A673 (cell line): ENCODE measurements at regions not wholly inside any gene's neighbourhood (a gene's known extent, or its start where the extent isn't known, plus 50 kb on each side); places are given as distances from the start of the nearest gene placed in this dataset.

Experiments
- BruUV-seq: library from RNA; stranded (reverse); fragments of 400-500 nt; replicated peaks from 2 replicates; lab custom pipeline; 2021; lab: Mats Ljungman, UMichigan
- CTCF ChIA-PET: fragments of 300-600 bp; sonication (Branson Sonifier 250); formaldehyde crosslinking; loops from one replicate; lab custom pipeline; 2022; ENCODE audit warnings: antibody characterized with exemption; lab: Charles Lee
- POLR2A ChIA-PET: fragments of 300-600 bp; sonication (Branson Sonifier 250); formaldehyde crosslinking; loops from one replicate; lab custom pipeline; 2022; ENCODE audit warnings: antibody characterized with exemption; ENCODE audit not compliant: low non-redundant PET; lab: Charles Lee
- DNase-seq: peaks from one replicate; pipeline ENCODE4 v3.0.0-alpha.2; 2015; ENCODE audit warnings: low spot score
- H3K27ac ChIP-seq: fragments of 200-600 bp; sonication (generic); 2 replicates; pipeline ENCODE4 v1.5.1; 2016; ENCODE audit warnings: mixed run types, low read depth, mild to moderate bottlenecking, mixed read lengths, antibody characterized with exemption, low read length; ENCODE audit not compliant: poor library complexity, severe bottlenecking
- H3K27me3 ChIP-seq: fragments of 200-600 bp; sonication (generic); replicated peaks from 2 replicates; pipeline ENCODE4 v1.6.1; 2017; ENCODE audit warnings: mixed run types, low read depth, mild to moderate bottlenecking, mixed read lengths, antibody characterized with exemption, low read length; ENCODE audit not compliant: insufficient read depth, poor library complexity
- H3K36me3 ChIP-seq: fragments of 200-600 bp; sonication (generic); 2 replicates; pipeline ENCODE4 v1.6.1; 2016; ENCODE audit warnings: mixed run types, mild to moderate bottlenecking, mixed read lengths, antibody characterized with exemption, low read length; ENCODE audit not compliant: insufficient read depth, poor library complexity, severe bottlenecking
- H3K4me1 ChIP-seq: fragments of 200-600 bp; sonication (generic); 2 replicates; pipeline ENCODE4 v1.6.1; 2017; ENCODE audit warnings: mixed run types, mild to moderate bottlenecking, mixed read lengths, antibody characterized with exemption, low read length; ENCODE audit not compliant: insufficient read depth, poor library complexity, severe bottlenecking
- H3K4me3 ChIP-seq: fragments of 200-600 bp; sonication (generic); 2 replicates; pipeline ENCODE4 v1.5.1; 2016; ENCODE audit warnings: low read depth, mixed run types, mild to moderate bottlenecking, mixed read lengths, low read length; ENCODE audit not compliant: poor library complexity, severe bottlenecking
- H3K9me3 ChIP-seq: fragments of 200-600 bp; sonication (generic); 2 replicates; pipeline ENCODE4 v1.6.1; 2016; ENCODE audit warnings: mixed run types, low read depth, mild to moderate bottlenecking, mixed read lengths, antibody characterized with exemption, low read length; ENCODE audit not compliant: poor library complexity, severe bottlenecking
- EZH2 ChIP-seq: fragments of 200-600 bp; sonication (generic); IDR thresholded peaks from 2 replicates; pipeline ENCODE4 v1.6.1; 2017; ENCODE audit warnings: borderline replicate concordance, low read depth, mild to moderate bottlenecking, mixed read lengths, antibody characterized with exemption, low read length; ENCODE audit not compliant: poor library complexity, severe bottlenecking
- intact Hi-C: fragments of 100-400 bp; cut with micrococcal nuclease; formaldehyde crosslinking; loops from one replicate; pipeline ENCODE4 v1.10.0; 2022; ENCODE audit not compliant: unreplicated experiment
- TF ChIP-seq, protein P1 (sequence below): fragments of 300-800, 200-600 bp; sonication (generic); conservative IDR thresholded peaks from 2 replicates; pipeline ENCODE4 v1.5.1; 2017; ENCODE audit warnings: low read depth, mild to moderate bottlenecking, antibody characterized with exemption, low read length, moderate library complexity, mixed read lengths

DNA sequence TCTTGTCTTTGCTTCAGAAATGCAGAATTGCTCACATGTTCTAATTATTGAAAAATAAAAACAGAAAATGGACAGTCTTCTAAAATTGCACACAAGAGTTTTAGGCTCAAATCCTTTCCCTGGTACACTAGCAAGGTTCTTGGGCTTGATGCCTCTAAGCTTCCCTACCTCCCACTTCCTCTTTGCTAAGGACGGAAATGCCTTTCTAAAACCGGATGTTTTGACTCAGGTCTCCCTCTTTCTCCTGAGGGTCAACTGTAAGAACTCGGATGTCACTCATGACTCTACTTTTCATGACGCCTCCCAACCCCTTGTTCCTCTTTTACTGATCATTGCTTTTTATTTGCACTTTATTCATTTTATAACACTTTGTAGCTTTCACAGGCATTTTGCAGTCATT is 613.5 kb downstream of the C6orf118 start:
- intact Hi-C loops, result no loop called here
- TF ChIP-seq, protein P1, sequence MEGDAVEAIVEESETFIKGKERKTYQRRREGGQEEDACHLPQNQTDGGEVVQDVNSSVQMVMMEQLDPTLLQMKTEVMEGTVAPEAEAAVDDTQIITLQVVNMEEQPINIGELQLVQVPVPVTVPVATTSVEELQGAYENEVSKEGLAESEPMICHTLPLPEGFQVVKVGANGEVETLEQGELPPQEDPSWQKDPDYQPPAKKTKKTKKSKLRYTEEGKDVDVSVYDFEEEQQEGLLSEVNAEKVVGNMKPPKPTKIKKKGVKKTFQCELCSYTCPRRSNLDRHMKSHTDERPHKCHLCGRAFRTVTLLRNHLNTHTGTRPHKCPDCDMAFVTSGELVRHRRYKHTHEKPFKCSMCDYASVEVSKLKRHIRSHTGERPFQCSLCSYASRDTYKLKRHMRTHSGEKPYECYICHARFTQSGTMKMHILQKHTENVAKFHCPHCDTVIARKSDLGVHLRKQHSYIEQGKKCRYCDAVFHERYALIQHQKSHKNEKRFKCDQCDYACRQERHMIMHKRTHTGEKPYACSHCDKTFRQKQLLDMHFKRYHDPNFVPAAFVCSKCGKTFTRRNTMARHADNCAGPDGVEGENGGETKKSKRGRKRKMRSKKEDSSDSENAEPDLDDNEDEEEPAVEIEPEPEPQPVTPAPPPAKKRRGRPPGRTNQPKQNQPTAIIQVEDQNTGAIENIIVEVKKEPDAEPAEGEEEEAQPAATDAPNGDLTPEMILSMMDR, result no peak
- no peak for TF ChIP-seq EZH2
- Histone ChIP-seq H3K27ac (no peak overlapping the region), H3K4me3 (no peak overlapping the region), H3K27me3 (no peaks in the 10 kb centered on the region), H3K36me3 (no peaks in the 10 kb centered on the region), H3K9me3 (peaks cover 19% of the 10 kb centered on the region), H3K4me1 (no peaks in the 10 kb centered on the region)
- ChIA-PET POLR2A (no interaction called here), CTCF (no interaction called here)
- peak; percentile 0 for DNase-seq
- BruUV-seq, result no TSS peak

DNA sequence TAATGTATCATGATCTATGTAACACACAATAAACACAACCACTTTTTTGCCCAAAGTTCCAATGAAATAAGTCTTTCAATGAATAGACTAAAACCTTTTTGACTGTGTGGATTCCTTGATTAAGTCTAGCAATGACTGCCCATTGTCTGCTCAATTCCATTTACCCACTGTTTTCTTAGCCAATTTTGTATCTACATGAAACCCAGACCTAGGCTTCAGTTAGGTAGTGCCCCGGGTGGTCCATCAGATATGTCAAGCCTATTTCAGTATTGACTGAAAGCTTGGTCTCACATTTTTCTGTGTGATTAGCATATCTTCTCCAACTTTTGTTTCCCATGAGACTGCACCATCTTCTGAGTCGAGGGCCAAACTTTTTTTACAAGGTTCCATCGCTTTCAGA is 615.0 kb downstream of the C6orf118 start:
- CTCF ChIA-PET, result no interaction called here
- no TSS peak for BruUV-seq
- DNase-seq, result no peak
- Histone ChIP-seq H3K9me3 (peaks cover 19% of the 10 kb centered on the region), H3K27me3 (no peaks in the 10 kb centered on the region), H3K4me1 (no peaks in the 10 kb centered on the region), H3K4me3 (no peak overlapping the region), H3K27ac (no peak overlapping the region), H3K36me3 (no peaks in the 10 kb centered on the region)
- no peak for TF ChIP-seq EZH2
- TF ChIP-seq, protein P1, result no peak
- POLR2A ChIA-PET, result no interaction called here
- intact Hi-C loops, result no loop called here

DNA sequence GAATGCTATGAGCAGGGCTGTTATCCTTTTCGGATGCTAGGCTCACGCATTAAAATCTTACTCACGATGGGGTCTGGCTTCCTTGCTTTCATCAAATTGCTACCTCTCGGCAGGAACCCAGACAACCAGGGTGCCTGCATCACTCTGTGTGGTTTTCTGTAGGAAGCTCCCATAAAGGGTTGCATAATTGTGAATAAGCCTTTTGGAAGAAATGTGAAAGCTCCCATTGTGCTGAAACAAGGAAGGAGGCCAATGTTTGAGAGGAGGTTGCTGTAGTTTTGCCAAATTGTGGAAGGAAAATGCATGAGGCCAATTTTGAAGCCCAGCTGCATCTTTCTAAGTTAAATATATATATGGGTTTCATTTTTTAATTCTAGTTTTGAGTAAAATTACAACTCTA is 615.5 kb downstream of the C6orf118 start:
- H3K9me3 ChIP-seq, result peaks cover 19% of the 10 kb centered on the region
- no peak overlapping the region for H3K4me3 ChIP-seq
- no TSS peak for BruUV-seq
- DNase-seq, result no peak
- ChIA-PET POLR2A (no interaction called here), CTCF (no interaction called here)
- TF ChIP-seq EZH2, result no peak
- TF ChIP-seq, protein P1, result no peak
- no peaks in the 10 kb centered on the region for H3K4me1 ChIP-seq
- no peaks in the 10 kb centered on the region for H3K36me3 ChIP-seq
- no peak overlapping the region for H3K27ac ChIP-seq
- intact Hi-C loops, result no loop called here
- no peaks in the 10 kb centered on the region for H3K27me3 ChIP-seq
